ENCODE measurements at regions not wholly inside any gene's neighbourhood (a gene's known extent, or its start where the extent isn't known, plus 50 kb on each side); places are given as distances from the start of the nearest gene placed in this dataset.

DNA sequence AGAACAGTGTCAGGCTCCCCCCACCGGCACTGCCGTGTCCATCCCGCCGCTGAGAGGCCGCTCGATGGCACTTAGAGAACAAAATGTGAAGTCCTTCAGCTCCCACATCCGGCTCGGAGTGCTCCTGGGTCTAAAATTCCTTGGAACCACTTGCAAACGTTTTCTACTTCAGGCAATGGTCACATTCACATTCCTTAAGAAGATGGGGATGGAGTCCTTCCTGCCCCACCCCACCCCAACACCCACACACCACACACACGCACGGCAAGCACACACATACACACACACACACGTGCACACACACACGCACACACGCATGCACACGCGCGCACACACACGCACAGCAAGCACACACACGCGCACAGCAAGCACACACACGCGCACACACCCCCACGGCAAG lies 83.4 kb downstream of the SOX1 start:
- Histone ChIP-seq H3K36me3 (no peaks in the 10 kb centered on the region), H3K4me1 (no peaks in the 10 kb centered on the region), H3K27me3 (no peaks in the 10 kb centered on the region), H3K9me3 (no peaks in the 10 kb centered on the region), H3K9ac (ENCODE audit: low read depth in 2 of 2, low read length in 2 of 2) (no peak overlapping the region), H3K4me3 (no peak overlapping the region), H3K27ac (no peak overlapping the region)
- intact Hi-C loops (cut with DNase I), result no loop called here
- TF ChIP-seq, protein P1, sequence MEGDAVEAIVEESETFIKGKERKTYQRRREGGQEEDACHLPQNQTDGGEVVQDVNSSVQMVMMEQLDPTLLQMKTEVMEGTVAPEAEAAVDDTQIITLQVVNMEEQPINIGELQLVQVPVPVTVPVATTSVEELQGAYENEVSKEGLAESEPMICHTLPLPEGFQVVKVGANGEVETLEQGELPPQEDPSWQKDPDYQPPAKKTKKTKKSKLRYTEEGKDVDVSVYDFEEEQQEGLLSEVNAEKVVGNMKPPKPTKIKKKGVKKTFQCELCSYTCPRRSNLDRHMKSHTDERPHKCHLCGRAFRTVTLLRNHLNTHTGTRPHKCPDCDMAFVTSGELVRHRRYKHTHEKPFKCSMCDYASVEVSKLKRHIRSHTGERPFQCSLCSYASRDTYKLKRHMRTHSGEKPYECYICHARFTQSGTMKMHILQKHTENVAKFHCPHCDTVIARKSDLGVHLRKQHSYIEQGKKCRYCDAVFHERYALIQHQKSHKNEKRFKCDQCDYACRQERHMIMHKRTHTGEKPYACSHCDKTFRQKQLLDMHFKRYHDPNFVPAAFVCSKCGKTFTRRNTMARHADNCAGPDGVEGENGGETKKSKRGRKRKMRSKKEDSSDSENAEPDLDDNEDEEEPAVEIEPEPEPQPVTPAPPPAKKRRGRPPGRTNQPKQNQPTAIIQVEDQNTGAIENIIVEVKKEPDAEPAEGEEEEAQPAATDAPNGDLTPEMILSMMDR (IDR thresholded peaks at IDR 0.05), result no peak
- no peak for DNase-seq

DNA sequence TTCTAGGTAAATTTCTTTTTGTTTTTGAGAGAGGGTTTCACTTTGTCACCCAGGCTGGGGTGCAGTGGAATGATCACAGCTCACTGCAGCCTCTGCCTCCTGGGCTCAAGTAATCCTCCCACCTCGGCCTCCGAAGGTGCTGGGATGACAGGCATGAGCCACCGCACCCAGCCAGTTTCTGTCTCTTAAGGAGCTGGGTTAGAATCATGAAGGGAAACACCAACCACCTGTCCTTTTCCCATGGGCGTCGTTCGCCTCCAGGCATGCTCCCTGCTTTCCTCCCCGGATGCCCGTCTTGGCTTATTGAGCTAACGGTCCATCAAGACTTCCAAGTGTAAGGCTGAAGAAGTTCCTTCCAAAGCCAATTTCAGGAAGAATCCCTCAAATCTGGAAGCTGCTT lies 85.9 kb downstream of the SOX1 start:
- Histone ChIP-seq H3K4me3 (no peak overlapping the region), H3K9me3 (no peaks in the 10 kb centered on the region), H3K4me1 (no peaks in the 10 kb centered on the region), H3K36me3 (no peaks in the 10 kb centered on the region), H3K9ac (ENCODE audit: low read depth in 2 of 2, low read length in 2 of 2) (no peak overlapping the region), H3K27ac (no peak overlapping the region), H3K27me3 (no peaks in the 10 kb centered on the region)
- no peak for DNase-seq
- intact Hi-C loops (cut with DNase I), result no loop called here
- TF ChIP-seq, protein P1 (IDR thresholded peaks at IDR 0.05), result no peak

DNA sequence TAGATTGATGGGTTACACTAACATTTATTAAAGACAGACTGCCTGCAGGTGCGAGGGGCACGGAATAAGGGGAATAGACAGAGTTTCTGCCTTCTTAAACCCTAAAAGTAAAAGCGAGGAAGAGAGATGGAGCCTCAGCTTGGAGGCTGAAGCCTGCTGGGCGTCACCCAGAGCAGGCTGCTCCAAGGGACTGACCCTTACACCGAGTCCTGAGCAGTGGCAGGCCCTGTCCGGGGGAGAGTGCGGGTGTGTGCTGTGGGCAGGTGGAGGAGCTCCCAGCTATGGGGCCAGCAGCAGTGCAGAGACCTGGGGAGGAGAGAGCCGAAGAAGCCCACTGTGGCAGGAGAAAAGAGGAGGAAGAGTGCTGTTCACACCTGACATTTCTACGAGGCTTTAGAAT lies 86.4 kb downstream of the SOX1 start:
- no peak overlapping the region for H3K9ac ChIP-seq (ENCODE audit: low read depth in 2 of 2, low read length in 2 of 2)
- TF ChIP-seq, protein P1 (IDR thresholded peaks at IDR 0.05), result no peak
- no peaks in the 10 kb centered on the region for H3K36me3 ChIP-seq
- no peaks in the 10 kb centered on the region for H3K9me3 ChIP-seq
- intact Hi-C loops (cut with DNase I), result no loop called here
- no peak for DNase-seq
- H3K27me3 ChIP-seq, result no peaks in the 10 kb centered on the region
- H3K4me1 ChIP-seq, result no peaks in the 10 kb centered on the region
- H3K27ac ChIP-seq, result no peak overlapping the region
- H3K4me3 ChIP-seq, result no peak overlapping the region

DNA sequence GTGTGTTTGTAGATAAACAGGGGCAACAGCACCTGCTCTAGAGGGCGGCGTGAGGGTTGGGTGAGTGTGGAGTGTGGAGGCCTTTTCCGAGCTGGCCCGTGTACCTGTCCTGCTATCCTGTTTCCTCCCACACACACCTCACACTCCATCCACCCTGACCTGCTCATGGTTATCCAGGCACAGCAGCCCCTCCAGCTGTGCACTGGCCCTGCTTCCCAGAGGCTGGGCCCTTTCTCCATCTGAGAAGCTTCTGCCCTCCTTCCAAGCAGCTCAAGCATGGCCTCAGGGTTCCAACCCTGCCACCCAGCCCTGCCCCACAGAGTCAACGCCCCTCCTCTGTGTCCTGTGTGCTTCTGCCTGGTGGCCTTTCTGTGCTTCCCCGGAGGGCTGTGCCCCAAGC lies 86.9 kb downstream of the SOX1 start:
- Histone ChIP-seq H3K27ac (no peak overlapping the region), H3K9me3 (no peaks in the 10 kb centered on the region), H3K27me3 (no peaks in the 10 kb centered on the region), H3K9ac (ENCODE audit: low read depth in 2 of 2, low read length in 2 of 2) (no peak overlapping the region), H3K4me3 (no peak overlapping the region), H3K36me3 (no peaks in the 10 kb centered on the region), H3K4me1 (no peaks in the 10 kb centered on the region)
- TF ChIP-seq, protein P1 (IDR thresholded peaks at IDR 0.05), result no peak
- intact Hi-C loops (cut with DNase I), result no loop called here
- DNase-seq, result no peak

DNA sequence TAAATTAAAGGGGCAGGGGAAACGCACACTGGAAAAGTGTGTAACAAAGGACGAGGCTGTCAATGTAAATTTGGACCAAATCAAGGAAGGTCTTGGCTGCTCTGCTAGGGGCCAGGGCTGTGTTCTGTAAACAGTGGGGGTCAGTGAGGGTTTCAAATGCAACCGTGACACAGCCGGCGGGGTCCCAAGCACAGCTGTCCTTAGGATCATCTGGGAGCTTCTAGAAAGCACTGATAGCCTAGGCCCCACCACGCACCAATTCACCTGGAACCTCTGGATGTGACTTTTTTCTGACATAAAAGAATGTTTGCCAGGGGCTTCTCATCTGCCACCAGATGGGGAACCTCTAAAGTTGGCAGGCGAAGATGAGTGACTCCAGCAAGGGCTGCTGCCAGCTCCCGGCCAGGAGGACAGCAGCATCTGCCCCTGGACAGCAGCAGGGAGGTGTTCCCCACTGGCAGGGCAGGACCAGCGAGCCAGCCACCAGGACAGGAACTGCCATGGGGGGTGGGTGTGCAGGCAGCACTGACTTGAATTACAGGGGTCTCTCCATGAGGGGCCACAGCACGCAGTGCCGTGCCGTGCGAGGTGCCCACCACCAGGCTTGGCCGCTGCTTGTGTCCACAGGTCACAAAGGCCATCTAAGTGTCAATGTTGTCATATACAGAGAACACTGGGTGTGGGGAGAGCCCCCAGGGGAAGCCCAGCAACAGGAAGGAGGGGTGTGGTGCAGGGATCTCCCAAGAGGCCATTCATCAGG lies 87.5 kb downstream of the SOX1 start:
- TF ChIP-seq, protein P1 (IDR thresholded peaks at IDR 0.05), result no peak
- H3K9ac ChIP-seq (ENCODE audit: low read depth in 2 of 2, low read length in 2 of 2), result no peak overlapping the region
- DNase-seq, result no peak

More for the DNA sequence above, 87.5 kb downstream of the SOX1 start:
- no peaks in the 10 kb centered on the region for H3K36me3 ChIP-seq
- no peaks in the 10 kb centered on the region for H3K9me3 ChIP-seq
- no peaks in the 10 kb centered on the region for H3K27me3 ChIP-seq
- no peak overlapping the region for H3K27ac ChIP-seq
- H3K4me3 ChIP-seq, result no peak overlapping the region
- intact Hi-C loops (cut with DNase I), result no loop called here
- H3K4me1 ChIP-seq, result peaks cover 3% of the 10 kb centered on the region
